HG02610 (cell line): ENCODE measurements at regions not wholly inside any gene's neighbourhood (a gene's known extent, or its start where the extent isn't known, plus 50 kb on each side); places are given as distances from the start of the nearest gene placed in this dataset.
"Not testable (repeated sequence)": the region's sequence is repeated elsewhere in the genome, so short reads cannot be mapped to it uniquely, and the experiment has no call there.

ENCODE experiments used
- ATAC-seq: cut with Tn5 transposase; IDR thresholded peaks from one replicate; pipeline ENCODE4 v1.9.1; 2021; ENCODE audit warnings: mild to moderate bottlenecking, moderate library complexity; ENCODE audit not compliant: unreplicated experiment

GRCh38 chr6:81909981-81910900, 157.8 kb upstream of the TENT5A start:
- ATAC-seq = no peak

DNA sequence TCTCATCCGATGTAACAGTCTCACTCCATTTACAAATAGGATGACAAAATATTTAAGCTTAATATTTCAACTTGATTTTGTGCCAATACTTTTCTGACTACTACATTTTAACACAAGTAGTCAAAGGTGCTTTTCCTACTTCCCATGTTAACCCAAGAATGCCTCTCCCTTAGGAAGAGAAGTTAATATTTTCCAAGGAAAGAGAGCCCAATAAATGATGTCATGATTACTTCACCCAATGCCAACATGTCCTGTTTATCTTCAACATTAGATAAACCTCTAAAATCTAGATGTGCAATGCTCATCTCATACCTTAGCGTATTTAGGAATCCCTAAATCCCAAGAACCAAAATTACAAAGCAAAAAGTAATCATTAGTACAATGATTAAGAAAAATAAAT, 156.7 kb upstream of the TENT5A start:
- no peak for ATAC-seq

- ATAC-seq = peak; percentile 77
Observed at GRCh38 chr6:81906709-81907204, 154.3 kb upstream of the TENT5A start.

- no peak for ATAC-seq
Observed at GRCh38 chr6:81906041-81906440, 153.6 kb upstream of the TENT5A start.

GRCh38 chr6:81901551-81901966, 149.1 kb upstream of the TENT5A start:
- no peak for ATAC-seq

GRCh38 chr6:81900616-81901015, 148.1 kb upstream of the TENT5A start:
- peak; percentile 77 for ATAC-seq

- no peak for ATAC-seq
Observed at GRCh38 chr6:81897793-81898192, 145.3 kb upstream of the TENT5A start.

DNA sequence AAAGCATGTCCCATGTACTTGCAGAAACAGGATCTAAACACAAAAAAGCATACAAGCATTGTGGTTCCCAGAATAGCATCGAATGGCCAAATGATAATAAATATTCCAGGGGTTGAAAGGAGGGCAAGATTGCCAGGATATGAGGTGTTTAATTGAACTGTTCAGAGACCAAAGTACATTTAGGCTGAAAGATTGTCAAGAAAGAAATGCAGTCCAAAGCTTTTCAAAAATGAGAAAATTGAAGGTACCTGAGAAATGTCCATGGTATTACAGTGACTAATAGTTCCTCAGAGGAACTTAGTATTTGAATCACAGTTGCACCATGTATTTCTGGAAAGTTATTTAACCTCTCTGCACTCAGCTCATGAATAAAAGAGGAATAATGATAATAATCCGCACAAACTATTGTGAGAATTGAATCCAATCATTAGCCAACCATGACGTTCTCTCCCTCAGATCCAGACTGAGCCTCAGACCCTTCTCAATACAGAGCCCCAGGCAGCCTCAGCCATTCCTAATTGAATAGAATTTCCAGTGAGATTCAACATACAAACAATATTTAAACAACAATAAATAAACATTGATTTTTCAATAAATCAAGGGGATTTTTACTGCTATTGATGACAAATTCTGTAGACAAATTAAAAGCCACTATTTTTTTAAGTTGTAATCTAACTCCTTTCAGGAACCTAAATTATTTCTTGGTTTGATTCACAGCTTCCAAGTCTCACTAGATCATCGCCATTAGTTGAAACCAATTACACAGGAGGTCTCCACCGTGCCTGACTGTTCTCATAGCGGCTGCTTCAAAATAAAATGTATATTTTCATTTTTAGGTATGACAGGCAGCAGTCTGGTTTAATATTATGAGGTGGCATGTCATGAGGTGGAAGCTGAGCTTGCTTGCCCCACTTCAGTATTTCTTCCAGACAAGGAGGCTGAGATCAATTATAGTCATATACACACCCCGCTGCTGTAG, 144.3 kb upstream of the TENT5A start:
- ATAC-seq = no peak

DNA sequence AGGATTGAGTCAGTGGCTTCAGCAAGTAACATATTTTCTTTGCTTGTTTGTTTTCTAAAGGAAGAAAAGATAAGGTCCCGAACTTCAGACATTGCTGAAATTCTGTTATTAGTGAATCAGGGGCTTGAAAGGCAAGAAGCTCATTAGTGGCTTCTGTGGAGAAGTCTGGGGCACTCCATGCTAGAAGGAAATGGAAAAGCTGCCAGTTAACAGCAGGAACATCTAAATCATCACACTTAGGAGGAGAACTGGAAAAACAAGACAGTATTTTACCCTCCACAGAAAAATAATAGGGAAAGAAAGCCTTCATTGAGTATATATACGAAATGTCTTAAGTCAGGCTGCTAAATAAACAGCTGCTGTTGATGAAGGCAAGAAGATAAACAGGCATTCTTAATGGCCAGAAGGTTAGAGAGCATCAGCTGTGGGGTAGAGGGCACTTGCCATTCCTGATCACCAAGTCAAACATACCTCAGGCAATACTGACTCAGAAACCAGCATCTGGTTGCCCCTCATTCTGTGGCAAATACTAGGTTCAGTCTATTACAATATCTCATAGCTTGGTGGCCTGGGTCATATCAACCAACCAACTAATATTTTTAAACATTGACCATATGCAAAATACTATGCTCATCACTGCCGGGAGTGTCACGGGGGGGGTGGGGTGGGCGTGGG, 143.2 kb upstream of the TENT5A start:
- no peak for ATAC-seq

DNA sequence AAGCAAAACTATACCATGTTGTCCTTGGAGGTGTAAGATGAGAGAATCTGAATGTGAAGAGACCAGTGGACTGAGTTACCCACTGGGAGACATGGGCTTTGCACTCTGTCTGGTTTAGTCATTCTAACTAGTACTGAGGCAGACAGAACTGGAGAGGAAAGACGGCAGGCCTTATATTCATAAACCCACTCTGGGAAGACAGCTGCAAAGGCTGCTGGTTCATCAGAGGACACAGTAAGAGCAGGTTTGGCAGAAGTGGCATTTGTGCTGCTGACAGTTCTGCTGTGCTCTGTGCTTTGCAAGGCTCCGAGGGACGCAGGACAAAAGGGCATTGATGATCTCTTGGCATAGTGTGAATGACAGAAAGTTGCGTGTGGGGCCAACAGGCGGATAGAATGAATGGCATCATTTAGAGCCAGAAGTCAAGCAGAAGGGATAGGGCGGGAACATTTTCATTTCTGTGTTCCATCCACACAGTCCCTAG, 142.3 kb upstream of the TENT5A start:
- no peak for ATAC-seq

DNA sequence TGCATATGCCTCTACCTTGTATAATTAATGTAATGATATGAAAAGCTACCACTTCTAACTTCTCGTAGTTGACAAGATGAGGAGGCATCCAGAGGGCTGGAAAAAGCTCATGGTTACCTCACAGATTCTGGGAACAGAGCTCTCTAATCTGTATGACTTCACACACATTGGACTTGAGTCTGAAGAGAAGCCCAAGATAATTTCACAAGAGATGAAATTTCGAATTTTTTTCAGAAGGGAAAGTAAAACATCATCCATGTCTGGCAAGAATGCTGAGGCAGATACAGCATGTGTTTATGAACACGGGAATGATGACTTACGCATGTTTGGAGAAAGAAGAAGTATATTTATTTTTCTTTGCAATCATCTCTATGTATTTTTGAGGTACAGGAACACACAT, 141.8 kb upstream of the TENT5A start:
- no peak for ATAC-seq

- ATAC-seq = no peak
Observed at GRCh38 chr6:81892891-81893290, 140.4 kb upstream of the TENT5A start.

DNA sequence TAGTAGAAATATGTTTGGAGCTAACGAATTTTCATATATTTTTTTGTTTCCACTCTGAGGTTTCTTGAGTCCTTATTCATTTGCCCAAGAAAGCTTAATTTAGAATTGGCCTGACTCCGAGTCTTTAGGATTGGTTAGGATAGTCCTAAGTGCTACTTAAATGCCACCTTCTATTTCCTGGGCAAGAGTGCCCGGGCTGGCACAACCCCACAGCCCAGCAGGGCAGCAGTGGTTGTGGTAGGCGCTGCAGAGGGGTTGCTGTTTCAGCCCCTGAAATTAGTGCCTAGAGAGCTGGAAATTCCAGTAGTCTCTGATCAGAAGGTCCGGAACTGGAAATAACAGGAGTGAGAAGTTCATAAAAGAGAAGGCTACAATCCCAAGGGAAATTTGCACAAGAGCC, 139.4 kb upstream of the TENT5A start:
- no peak for ATAC-seq

DNA sequence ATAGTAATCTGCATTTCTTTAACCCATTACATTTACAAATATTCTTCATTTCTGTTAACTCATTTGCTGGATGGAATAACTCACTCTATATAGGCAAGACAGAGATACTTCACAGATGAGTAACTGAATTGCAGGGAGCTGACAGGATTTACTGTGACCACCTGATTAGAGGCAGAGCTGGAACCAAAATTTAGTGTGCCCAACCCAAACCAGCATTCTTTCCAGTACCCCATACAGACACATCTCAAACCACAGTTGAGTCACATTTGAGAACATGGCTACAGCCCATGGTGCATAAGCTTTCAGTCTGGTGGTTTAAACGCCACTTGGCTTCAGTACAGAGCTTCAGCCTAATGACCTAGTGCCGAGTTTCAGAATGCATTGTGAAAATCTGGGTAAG, 138.4 kb upstream of the TENT5A start:
- ATAC-seq = no peak

DNA sequence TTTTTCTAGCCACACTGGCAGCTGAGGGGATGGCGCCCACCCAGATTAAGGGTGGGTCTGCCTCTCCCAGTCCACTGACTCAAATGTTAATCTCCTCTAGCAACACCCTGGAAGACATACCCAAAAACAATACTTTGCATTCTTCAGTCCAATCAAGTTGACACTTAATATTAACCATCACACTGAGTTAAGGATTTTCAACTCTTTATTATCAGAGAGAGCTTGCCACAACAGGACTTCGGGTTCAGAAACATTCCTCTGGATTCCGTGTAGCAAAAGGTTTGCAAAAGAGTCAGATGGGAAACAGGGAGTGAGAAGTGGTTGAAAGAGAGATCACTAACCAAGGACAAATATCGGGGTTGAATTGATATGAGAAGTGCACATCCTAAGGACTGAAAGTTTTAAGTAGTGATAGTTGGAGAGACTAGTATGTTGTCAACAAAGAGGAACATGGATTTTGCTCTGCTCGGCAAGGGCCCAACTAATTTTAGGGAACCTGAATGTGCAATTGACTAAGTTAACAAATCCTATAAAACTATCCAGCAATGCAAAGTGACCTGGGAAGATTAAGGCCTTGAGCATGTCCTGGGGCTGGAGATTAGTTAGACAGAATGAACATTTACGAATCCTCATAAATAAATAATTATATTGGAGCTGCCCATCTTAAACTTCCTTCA, 137.0 kb upstream of the TENT5A start:
- no peak for ATAC-seq

- ATAC-seq = not testable (repeated sequence)
Observed at GRCh38 chr6:81886909-81887308, 134.4 kb upstream of the TENT5A start.

GRCh38 chr6:81886157-81886556, 133.7 kb upstream of the TENT5A start:
- ATAC-seq = no peak

GRCh38 chr6:81881660-81882059, 129.2 kb upstream of the TENT5A start:
- ATAC-seq = no peak

- ATAC-seq = no peak
Observed at GRCh38 chr6:81878479-81878878, 126.0 kb upstream of the TENT5A start.

- ATAC-seq = no peak
Observed at GRCh38 chr6:81876971-81877370, 124.5 kb upstream of the TENT5A start.
